ENCODE measurements at regions not wholly inside any gene's neighbourhood (a gene's known extent, or its start where the extent isn't known, plus 50 kb on each side); places are given as distances from the start of the nearest gene placed in this dataset.
A peak's percentile ranks its signal among the peaks of the same experiment; 100 is the strongest.

DNA sequence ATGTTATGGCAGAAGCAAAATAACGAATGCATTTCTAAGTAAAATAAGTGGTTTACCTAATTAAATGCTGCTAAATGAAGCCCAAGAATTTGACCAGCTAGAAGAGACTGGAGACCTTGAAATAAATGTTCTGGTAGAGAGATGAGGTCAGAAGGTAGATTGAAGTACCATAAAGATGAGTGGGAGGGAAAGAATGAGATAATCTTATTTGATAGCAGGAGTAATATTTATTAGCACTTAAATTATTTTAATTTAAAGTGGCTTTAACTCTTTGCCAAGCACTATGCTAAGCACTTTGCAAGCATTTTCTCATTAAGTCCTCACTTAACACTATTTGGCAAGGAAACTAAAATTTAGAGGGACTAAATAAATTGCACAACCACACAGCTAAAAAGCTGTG is 314.9 kb upstream of the CCDC54 start:
- no peak for DNase-seq

DNA sequence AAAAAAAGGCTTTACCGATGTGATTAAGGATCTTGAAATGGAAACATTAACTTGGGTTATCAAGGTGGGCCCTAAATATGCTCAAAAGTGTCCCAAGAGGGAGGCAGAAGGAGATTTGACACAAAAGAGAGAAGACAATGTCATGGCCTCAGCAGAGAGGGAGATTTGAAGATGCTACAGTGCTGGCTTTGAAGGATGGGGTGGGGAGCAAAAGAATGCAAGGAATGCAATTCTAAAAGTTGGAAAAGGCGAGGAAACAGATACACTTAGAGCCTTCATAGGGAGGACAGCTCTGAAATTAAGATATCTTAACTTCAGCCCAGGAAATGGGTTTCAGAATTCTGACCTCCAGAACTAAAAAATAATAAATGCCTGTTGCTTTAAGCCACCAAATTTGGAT is 314.5 kb upstream of the CCDC54 start:
- no peak for DNase-seq

DNA sequence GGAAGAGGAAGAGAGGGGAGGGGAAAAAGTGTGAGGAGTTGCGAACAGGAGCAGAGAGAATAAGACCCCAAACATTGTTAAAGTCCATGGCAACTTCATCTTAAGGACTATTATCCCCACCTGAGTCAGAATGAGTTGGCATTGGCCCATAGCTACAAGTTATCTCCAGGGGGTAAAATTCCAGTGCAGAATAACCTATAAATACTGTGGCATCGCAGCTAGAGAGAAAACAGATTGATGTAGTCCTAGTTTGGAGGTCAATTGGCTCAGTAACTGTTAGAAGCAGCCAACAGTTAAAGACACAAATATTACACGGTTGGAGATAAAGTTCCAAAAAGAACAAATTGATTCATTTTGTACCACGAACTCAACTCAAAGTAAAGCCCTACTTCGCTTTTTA is 313.9 kb upstream of the CCDC54 start:
- DNase-seq, result no peak

DNA sequence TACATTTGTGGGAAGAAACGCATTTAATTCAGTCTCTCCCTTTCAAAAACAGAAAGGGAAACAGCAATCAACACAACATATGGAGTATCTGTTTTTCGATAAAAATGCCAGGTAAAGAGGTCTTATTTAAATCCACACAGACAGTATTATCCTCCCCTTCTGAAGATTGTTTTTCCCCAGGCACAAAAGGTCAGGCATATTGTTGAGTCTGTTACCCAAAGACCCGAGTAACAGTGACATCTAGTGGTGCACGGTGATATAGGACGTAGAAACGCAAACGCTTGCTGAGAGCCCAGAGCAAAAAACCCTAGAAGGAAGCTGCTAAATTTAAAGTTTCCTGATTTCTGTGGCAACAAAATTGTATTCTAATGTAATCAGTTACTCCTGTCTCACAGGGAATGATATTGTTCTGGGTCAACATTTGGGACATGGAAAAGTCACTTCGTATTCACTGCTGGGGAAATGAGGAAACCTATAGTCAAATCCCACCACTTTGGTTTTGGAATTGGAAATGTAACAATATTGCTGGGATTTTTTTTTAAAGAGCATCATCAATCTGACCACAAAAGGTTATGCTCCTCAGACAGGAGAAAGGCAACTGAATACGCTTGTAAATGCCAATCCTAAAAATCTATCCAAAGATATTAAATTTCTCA is 312.7 kb upstream of the CCDC54 start:
- peak; percentile 78 for DNase-seq

DNA sequence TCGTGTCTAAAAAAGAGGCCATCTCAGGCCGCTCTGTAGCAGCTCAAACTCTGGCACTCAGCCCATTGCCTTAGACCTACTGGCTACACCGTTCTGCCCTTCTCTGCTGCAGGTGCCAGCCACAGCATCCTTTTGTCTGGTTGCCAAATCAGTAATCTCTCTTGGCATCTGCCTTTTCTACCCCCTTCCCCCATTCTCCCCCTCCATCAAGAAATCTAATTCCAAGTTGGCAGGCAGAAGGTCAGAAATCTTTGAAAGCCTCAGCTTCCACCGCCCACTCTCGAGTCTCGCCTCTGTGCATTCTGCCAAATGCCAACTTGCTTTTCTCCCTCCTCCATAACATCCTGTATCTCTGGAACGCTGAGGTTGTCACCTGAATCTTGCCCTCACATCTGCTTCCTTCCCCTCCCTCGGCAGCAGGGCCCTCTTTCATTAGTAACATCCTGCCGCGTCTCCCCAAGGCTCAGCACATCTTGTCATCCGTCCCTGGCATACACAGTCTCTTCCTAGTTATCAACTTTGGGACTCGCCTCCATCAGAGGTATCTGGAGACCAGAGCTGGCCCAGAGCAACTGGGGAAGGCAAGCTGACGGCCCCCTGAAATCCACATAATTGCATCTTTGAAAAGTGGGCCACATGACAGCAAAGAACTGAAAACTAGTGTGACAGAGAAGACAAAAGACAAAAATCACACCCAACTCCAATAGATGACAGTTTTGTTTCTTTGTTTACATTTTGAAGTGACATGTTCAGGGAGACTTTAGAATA is 312.0 kb upstream of the CCDC54 start:
- DNase-seq, result no peak

DNA sequence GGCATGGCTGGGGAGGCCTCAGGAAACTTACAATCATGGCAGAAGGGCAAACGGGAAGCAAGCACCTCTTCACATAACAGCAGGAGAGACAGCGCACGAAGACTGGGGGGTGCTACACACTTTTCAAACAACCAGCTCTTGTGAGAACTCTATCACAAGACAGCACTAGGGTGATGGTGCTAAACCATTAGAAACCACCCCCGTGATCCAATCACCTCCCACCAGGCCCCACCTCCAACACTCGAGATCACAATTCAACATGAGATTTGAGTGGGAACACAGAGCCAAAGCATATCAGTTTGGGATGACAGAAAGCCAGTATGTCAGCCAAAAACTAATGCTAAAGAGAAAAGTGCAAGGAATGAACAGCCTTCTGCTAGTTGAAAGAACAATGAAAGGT is 309.8 kb upstream of the CCDC54 start:
- no peak for DNase-seq

DNA sequence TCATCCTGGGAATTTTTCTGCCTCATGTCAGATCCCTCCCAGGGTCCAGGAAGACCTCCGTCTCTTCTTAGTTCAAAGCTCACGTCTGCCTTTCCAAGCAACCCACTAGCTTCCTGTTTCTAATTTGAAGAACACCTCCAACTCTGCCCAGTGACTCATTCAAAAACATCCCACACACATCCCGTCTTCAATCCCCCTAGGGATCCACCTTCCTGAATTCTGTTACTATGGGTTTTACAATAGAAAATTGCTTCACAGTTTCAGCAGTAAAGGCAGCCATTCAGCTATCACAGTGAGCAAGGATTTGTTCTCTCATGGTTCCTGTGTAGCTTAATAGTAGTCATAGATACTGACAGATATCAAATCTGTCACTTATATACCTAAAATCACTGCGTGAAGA is 308.3 kb upstream of the CCDC54 start:
- DNase-seq, result no peak

DNA sequence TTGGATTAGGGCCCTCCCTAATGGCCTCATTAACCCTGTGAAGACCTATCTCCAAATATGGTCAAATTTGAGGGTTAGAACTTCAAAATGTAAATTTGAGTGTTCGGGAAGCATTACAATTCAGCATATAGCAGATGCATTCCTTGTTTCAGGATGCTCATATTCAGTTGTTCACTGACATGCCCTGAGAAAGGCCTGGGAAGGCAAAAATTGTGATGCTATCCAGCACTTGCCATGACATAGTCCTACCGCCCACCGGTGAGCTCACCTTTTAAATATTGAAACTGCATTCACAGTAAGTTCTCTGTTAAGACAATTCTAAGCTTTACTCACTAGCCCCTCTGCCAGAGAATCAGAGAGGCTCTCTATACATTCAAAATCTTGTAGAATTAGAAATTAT is 300.3 kb upstream of the CCDC54 start:
- no peak for DNase-seq

DNA sequence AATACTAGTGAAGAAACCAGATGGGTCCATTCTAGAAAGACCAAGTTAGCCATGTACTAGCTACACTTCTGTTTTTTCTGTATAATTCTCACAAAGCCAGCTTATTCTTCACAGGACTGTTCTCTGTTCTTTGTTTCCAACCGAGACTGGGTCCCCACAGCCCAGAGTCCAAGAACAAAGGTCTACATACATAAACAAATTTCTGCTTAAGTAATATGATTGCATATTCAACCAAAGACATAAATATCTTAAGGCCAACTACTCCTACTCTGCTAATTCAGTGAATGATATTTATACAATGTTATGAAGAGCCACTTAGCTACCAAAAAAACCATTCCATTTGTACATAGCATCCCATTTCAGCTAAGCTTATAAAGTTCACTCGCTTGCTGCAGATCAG is 299.8 kb upstream of the CCDC54 start:
- no peak for DNase-seq

DNA sequence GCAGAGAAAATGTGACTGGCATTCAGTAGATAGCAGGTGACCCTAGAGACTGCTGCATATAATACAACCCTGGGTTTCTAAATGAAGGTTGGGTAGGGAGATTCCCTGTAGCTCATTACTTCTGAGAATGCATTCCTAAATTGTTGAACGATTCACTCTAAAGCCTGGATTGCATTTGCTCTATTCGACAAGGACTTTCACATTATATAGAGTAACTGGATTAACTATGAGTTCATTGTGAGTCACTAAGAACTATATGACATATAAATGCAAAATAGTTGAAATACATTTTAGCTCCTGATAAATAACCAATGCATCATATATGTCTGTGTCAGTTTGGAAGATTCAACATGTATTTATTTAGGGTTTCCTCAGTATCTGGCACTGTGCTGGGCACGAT is 294.7 kb upstream of the CCDC54 start:
- no peak for DNase-seq

DNA sequence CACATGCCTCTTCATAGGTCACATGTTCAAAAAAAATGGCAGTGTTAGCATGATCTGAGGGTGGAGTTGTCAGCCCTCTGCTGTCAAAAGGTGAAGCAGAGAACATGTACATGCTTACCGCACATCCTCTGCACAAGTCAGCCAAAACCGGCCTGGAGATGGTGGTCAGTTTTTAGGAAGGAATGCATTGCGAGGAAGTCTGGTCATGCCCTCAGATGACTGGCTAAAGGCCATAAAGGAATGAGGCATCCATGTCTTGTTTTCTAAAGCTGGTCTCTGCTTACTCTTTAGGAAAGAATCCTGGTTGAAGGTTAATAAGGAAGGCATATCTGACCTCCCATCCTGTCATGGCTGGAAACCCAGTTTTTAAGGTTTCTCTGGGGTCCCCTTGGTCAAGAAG is 292.0 kb upstream of the CCDC54 start:
- DNase-seq, result no peak

DNA sequence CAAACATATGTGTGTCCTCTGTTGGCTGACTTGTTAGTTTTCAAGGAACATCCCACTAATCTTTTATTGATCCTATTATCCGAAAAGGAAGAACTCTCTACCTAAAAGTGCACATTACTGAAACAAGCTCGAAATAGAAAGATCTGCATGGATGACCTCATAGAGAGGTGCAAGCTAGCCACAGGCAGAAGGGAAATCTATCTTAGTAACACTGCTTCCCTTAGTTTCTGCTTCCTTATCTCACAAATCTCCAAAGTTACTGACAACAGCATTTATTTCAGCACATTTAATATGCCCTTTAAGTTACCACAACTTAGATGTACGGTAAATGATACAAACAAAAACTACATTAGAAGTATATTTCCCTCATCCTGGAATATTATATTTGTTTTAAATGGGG is 285.1 kb upstream of the CCDC54 start:
- DNase-seq, result no peak

DNA sequence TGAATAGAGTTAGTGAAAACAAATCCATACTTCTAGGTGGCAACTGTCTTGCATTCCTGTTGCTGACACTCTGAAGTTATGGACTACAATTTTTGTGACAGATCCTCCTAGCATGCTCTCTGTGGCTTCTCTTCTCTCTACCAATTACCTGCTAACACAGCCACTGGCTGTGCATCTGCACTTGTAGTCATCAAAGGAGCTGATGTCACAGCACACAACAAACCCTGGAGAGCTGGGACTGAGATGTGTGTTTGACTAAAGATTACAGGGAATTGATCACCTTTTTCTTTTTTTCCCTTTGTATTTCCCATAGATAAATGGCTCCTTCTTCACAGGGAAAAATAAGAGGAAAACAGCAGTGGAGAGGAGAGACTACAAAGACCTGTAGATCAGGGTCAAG is 278.4 kb upstream of the CCDC54 start:
- DNase-seq, result no peak

DNA sequence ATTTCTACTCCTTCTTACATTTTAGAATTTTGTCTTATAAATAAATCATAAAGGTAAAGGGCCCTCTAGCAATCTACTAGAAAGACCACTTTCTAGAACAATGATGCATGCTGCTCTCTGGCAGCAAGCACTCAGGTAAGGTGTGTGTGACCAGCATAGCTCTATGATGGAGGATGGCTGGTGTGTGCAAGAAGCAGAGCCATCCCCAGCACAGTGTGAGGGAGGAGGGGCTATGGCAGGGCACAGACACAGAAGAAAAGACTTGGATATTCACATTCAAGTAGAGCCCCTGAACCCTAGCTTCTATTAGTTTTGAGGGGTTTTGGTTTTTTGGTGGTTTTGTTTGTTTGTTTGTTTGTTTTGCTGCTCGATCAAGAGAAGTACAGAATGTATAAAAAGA is 277.1 kb upstream of the CCDC54 start:
- no peak for DNase-seq

DNA sequence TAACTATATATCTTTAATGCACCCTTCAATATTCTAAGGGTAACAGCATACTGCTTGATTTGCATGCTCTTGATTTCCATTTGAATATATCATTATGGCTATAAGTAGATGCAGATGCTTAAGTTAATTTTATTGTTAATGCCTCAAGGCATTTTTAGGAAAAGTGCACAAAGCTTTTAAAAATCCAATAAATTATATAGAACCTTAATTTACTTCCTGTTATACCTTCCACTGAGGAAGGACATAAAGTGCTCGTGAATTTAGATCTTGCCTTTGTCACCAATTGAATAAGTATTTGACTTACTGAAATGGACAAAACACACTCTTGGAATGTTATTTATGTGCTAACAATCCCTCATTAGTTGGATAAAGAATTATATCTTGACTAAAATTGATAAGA is 276.7 kb upstream of the CCDC54 start:
- DNase-seq, result no peak

DNA sequence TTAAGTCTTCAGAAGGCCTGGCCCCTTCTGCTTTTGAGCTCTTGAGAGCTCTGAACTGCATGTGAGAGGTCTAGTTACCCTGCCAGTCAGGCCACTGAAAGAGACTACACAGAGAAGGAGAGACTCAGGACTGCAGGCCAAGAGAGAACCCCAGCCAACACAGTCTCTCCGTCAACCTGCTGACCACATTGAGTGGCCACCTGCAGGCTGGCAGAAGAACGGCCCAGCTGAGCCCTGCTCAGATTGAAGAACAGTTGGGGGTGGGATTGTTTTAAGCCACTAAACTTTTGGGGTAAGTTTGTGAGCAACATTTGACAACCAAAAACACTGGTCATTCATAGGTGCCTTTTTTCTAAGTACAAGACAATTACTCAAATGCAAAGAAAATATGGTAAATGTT is 273.5 kb upstream of the CCDC54 start:
- no peak for DNase-seq

DNA sequence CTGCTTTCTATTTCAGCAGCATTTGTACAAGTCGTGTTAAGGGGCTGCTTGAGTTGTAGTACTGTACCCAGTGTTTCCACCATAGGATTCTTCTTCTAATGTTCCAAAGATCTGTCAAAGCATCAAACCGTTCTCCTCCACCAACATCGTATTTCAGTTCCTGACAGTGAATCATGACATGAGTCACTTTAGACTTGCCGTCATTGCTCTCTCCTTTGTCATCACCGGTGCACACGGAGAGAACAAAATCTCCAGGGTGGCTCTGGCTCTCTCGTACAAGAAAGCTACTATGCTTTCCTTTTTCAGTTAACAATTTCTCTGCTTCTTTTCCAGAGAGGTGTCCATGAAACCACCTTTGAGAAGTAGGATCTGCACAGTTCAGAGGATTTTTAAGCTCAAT is 270.9 kb upstream of the CCDC54 start:
- no peak for DNase-seq

DNA sequence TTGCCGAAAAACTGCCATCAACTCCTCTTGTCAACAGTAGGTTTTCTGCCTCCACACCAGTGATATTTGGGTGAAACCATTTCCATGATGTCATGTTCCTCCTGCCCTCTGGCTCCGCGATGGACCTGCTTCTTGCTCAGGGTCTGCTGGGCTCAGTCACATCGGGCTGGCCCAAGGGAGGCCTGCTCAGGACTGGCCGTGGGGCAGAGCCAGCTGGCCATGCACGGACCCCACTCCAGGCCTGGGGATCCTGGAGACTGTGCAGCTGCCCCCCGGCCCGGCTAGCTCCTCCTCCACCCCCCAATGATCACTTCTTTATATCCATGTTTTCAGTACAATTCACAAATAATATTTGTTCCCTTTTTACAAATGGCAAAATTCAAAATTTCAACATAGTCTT is 270.3 kb upstream of the CCDC54 start:
- no peak for DNase-seq

DNA sequence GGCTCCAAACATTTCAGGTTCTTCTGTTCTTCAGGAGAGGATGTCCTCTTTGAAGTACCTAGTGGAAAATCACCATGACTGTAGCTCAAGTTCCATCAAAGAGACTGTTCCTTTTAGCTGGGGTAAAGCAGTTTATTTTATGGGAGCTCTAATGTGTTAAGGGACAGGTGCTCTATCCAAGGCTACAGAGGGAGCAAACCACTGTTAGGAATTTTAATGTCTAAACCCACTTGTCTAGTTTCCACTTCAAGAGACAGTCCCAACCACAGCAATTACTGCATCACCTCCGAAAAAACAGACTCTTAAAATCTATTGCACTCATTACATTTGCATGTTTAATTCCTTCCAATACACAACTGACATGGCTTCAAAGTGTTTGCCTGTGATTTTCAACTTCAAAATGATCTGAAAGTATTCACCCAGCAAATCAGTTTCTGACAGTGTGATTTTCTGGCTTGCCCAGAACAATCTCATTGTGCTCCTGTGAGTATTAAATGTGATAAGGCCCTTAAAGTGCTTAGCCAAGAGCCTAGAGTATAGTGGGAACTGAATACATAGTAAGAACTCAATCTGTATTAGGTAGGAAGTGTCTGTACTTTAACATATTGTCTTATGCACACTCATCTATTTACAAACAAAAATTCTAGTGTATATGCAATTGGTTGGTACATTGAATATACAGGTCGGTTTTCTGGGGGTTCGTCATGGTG is 266.5 kb upstream of the CCDC54 start:
- no peak for DNase-seq

DNA sequence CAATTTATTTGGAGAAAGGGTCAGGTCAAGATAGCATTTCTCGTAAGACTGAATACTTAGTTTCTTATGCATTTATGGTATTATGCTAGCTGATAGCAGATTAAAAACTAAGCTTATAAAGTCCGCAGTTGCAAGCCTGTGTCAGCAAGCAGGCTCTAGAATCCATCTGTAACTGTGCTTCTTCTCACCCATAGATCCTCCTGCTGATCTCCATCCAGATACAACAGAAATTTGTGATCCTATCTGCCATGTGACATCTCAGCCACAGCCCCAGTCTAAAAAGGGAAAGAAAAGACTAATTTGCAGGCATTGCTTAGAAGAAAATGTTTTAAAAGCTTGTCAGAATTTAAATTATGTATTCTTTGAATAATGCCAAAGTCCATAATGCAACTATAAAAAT is 265.4 kb upstream of the CCDC54 start:
- DNase-seq, result no peak

DNA sequence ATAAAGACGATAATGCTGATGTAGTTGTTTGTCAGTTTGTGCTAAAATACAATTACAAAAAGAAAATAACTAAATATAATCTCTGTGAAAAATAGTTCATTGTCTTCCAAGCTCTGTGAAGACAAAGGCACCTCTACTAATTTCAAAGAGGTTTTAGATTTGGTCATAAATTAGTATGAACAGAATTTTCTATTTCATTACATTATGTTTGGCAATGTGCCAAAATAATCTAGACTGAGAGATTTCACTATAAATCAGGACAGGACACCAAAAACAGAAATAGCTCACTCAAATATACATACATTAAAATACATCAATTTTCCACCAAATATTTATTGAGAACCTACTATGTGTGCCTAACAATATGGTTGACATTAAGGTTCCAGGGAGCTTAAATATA is 264.9 kb upstream of the CCDC54 start:
- no peak for DNase-seq

DNA sequence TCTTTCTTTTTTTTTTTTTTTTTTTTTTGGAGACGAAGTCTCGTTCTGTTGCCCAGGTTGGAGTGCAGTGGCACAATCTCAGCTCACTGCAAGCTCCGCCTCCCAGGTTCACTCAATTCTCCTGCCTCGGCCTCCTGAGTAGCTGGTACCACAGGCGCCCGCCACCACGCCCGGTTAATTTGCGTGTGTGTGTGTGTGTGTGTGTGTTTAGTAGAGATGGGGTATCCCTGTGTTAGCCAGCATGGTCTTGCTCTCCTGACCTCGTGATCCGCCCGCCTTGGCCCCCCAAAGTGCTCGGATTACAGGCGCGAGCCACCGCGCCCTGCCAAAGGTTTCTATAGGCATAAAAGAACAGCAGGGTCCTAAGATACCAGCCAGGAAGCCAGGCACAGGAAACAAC is 261.0 kb upstream of the CCDC54 start:
- DNase-seq, result no peak

DNA sequence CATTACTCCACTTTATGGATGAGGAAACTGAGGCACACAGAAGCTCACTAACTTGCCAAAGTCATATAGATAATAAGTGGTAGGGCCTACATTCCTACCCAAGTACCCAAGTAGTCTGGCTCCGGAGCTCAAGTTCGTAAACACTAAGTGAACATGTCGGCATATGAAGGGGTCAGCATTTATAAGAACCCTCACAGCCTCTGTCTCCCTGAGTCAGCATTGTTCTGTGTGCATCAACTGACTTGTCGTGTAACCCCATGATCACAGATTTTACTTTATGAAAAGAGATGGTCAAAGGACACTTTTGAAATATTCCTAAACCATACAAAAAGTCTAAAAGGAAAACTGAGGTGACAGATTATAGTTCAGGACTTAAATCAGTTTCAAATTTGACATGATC is 260.1 kb upstream of the CCDC54 start:
- no peak for DNase-seq

DNA sequence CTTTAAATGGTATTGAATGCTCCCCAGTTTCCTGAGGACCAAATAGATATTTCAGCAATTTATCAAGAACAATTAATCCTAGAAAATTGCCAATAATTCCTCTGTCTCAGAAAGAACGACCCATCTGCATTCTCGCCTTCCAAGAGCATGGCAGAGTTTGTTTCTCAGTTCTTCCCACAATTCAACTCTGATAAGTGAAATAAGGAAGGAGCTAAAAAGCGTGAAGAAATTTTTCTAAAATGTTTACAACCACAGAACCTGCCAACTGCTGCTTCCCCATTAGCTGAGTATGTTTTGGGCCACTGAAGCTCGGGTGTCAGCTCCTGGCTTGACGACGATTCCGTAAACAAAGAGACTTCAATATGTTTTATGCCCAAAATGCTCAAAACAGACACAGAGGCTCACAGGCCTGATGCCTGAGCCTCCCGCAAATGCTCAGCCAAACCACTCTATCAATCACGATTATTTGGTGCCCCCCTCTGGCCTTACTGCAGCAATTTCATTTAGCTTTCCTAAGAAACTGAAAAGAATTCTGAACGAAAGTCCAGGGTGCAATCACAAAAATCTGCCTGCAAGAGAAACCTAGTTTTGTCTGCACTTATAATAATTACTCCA is 259.2 kb upstream of the CCDC54 start:
- DNase-seq, result no peak
